B cell (primary cell): ENCODE measurements at regions not wholly inside any gene's neighbourhood (a gene's known extent, or its start where the extent isn't known, plus 50 kb on each side); places are given as distances from the start of the nearest gene placed in this dataset.

Experiments
- ATAC-seq: fragments of 200-7000 bp; cut with Tn5 transposase; one replicate; pipeline ENCODE4 v1.10.0; 2021; ENCODE audit warnings: low read depth, mild to moderate bottlenecking, moderate number of reproducible peaks, moderate library complexity
- CTCF ChIA-PET: fragments of 350-600 bp; sonication (Branson Sonifier 250); formaldehyde crosslinking; loops from one replicate; lab custom pipeline; 2021; ENCODE audit warnings: antibody characterized with exemption, inconsistent platforms; lab: Charles Lee
- POLR2A ChIA-PET: fragments of 350-600 bp; sonication (Branson Sonifier 250); formaldehyde crosslinking; loops from one replicate; lab custom pipeline; 2021; ENCODE audit warnings: antibody characterized with exemption; lab: Charles Lee
- DNase-seq: peaks from one replicate; pipeline ENCODE4 v3.0.0; 2013
- H2AFZ ChIP-seq: 2 replicates; pipeline ENCODE4 v1.6.1; 2012; ENCODE audit warnings: mild to moderate bottlenecking, low read depth, low read length; ENCODE audit not compliant: insufficient read depth, poor library complexity, severe bottlenecking
- H3K27ac ChIP-seq, 2 donors: 1 replicate in 1 of 2; 2 replicates in 1 of 2; pipeline ENCODE4 v1.5.1; 2012 to 2013; ENCODE audit warnings: low read length in 2 of 2, mild to moderate bottlenecking in 2 of 2, moderate library complexity in 1 of 2
- H3K27me3 ChIP-seq, 4 experiments: fragments of 200-600 bp in 1 of 4; sonication (generic) in 1 of 4; replicated peaks in 1 of 4; 1 replicate in 2 of 4; 2 replicates in 2 of 4; pipeline versions ENCODE4 v1.6.1 to v1.7.0; 2013 to 2016; ENCODE audit warnings: low read length in 3 of 4, mild to moderate bottlenecking in 2 of 4, mixed read lengths in 1 of 4, moderate library complexity in 1 of 4; ENCODE audit not compliant: insufficient read depth in 4 of 4, control insufficient read depth in 3 of 4; ENCODE audit errors: control extremely low read depth in 1 of 4
- H3K36me3 ChIP-seq, 2 experiments: replicated peaks in 1 of 2; 1 replicate in 1 of 2; 2 replicates in 1 of 2; pipeline versions ENCODE4 v1.6.1 to v1.7.1; 2013; ENCODE audit warnings: low read length in 1 of 2; ENCODE audit not compliant: insufficient read depth in 2 of 2, control insufficient read depth in 1 of 2; ENCODE audit errors: control extremely low read depth in 1 of 2, extremely low read depth in 1 of 2
- H3K4me1 ChIP-seq, 2 donors: fragments of 200-600 bp in 1 of 2; sonication (generic) in 1 of 2; 1 replicate in 1 of 2; 2 replicates in 1 of 2; pipeline versions ENCODE4 v1.5.1 to v1.6.1; 2013 to 2017; ENCODE audit warnings: low read length in 2 of 2; ENCODE audit not compliant: control insufficient read depth in 2 of 2, insufficient read depth in 2 of 2
- H3K4me2 ChIP-seq: replicated peaks from 2 replicates; pipeline ENCODE3; 2012; ENCODE audit warnings: mild to moderate bottlenecking, low read depth, low read length; ENCODE audit not compliant: poor library complexity, severe bottlenecking
- H3K4me3 ChIP-seq, 5 experiments: fragments of 200-600 bp in 1 of 5; sonication (generic) in 1 of 5; 1 replicate in 3 of 5; 2 replicates in 2 of 5; pipeline versions ENCODE4 v1.5.1 to v1.7.0; 2011 to 2016; ENCODE audit warnings: low read length in 4 of 5, mild to moderate bottlenecking in 4 of 5, low read depth in 2 of 5, control low read depth in 1 of 5, moderate library complexity in 1 of 5; ENCODE audit not compliant: insufficient read depth in 1 of 5; ENCODE audit errors: control extremely low read depth in 1 of 5, extremely low read depth in 1 of 5
- H3K79me2 ChIP-seq: fragments of 200-600 bp; sonication (generic); one replicate; pipeline ENCODE4 v1.6.0; 2016; ENCODE audit warnings: low read length; ENCODE audit not compliant: control insufficient read depth, insufficient read depth
- H3K9ac ChIP-seq: fragments of 200-600 bp; sonication (generic); 2 replicates; pipeline ENCODE4 v1.6.1; 2017; ENCODE audit warnings: mild to moderate bottlenecking, low read length, moderate library complexity
- H3K9me3 ChIP-seq, 3 donors: one replicate each; pipeline versions ENCODE4 v1.6.1 to v1.7.1; 2013; ENCODE audit warnings: low read length in 2 of 3; ENCODE audit not compliant: control insufficient read depth in 2 of 3, insufficient read depth in 1 of 3; ENCODE audit errors: control extremely low read depth in 1 of 3
- H4K20me1 ChIP-seq: 2 replicates; pipeline ENCODE4 v1.6.0; 2012; ENCODE audit warnings: mild to moderate bottlenecking, low read length; ENCODE audit not compliant: insufficient read depth, control insufficient read depth, poor library complexity, severe bottlenecking
- H3K27ac Mint-ChIP-seq: one replicate; pipeline ENCODE4 v1.8.0; 2021; ENCODE audit warnings: mixed read lengths
- H3K27me3 Mint-ChIP-seq: one replicate; pipeline ENCODE4 v1.8.0; 2021; ENCODE audit warnings: mixed read lengths
- H3K4me1 Mint-ChIP-seq: one replicate; pipeline ENCODE4 v1.8.0; 2021; ENCODE audit warnings: mixed read lengths
- H3K4me3 Mint-ChIP-seq: one replicate; pipeline ENCODE4 v1.8.0; 2021; ENCODE audit warnings: mixed read lengths
- H3K9me3 Mint-ChIP-seq: one replicate; pipeline ENCODE4 v1.8.0; 2022; ENCODE audit warnings: mixed read lengths; ENCODE audit not compliant: insufficient read depth
- CTCF ChIP-seq: fragments of 200-600 bp; IDR thresholded peaks from one replicate; pipeline ENCODE4 v1.8.0; 2022; ENCODE audit warnings: antibody characterized with exemption, mild to moderate bottlenecking
- EZH2 ChIP-seq: IDR thresholded peaks from 2 replicates; pipeline ENCODE4 v1.6.1; 2012; ENCODE audit warnings: borderline replicate concordance, low read depth, mild to moderate bottlenecking, moderate library complexity, low read length; ENCODE audit not compliant: insufficient read depth, poor library complexity, severe bottlenecking
- WGBS: methylation state at CpG from one replicate; pipeline ENCODE4 v1.1.5; 2013; ENCODE audit warnings: missing lambda C conversion rate; ENCODE audit not compliant: insufficient coverage; 5-methylcytosine and 5-hydroxymethylcytosine counted together
- intact Hi-C: fragments of 100-400 bp; cut with micrococcal nuclease; formaldehyde crosslinking; loops from one replicate; pipeline ENCODE4 v1.10.0; 2022

GRCh38 chr9:103919605-103920209 is 174.4 kb upstream of the SMC2 start:
- Histone ChIP-seq H2AFZ (no peak overlapping the region), H3K27ac (no peak overlapping the region), H4K20me1 (no peaks in the 10 kb centered on the region), H3K9me3 (peaks cover 0 to 3% (median 0%) of the 10 kb centered on the region in 3 donors), H3K27me3 (no peaks in the 10 kb centered on the region), H3K4me1 (no peaks in the 10 kb centered on the region), H3K4me3 (no peak overlapping the region), H3K4me2 (no peak overlapping the region), H3K79me2 (no peaks in the 10 kb centered on the region), H3K36me3 (no peaks in the 10 kb centered on the region), H3K9ac (no peak overlapping the region)
- TF ChIP-seq CTCF, result no peak
- Mint-ChIP-seq H3K4me3 (no peak overlapping the region), H3K9me3 (no peaks in the 10 kb centered on the region), H3K27me3 (no peaks in the 10 kb centered on the region), H3K4me1 (no peaks in the 10 kb centered on the region), H3K27ac (no peak overlapping the region)
- intact Hi-C loops, result no loop called here
- POLR2A ChIA-PET, result no interaction called here
- CTCF ChIA-PET, result no interaction called here
- ATAC-seq, result no peak
- WGBS, result 80% methylated on average over 5 of the region's 5 CpGs
- DNase-seq, result no peak

GRCh38 chr9:103928442-103928841 is 165.7 kb upstream of the SMC2 start:
- H3K9me3 Mint-ChIP-seq, result no peaks in the 10 kb centered on the region
- no peaks in the 10 kb centered on the region for H3K27me3 ChIP-seq
- H2AFZ ChIP-seq, result no peak overlapping the region
- no peak overlapping the region for H3K27ac Mint-ChIP-seq
- no peaks in the 10 kb centered on the region for H3K4me1 Mint-ChIP-seq
- H3K4me3 Mint-ChIP-seq, result no peak overlapping the region
- ChIA-PET POLR2A (no interaction called here), CTCF (no interaction called here)
- intact Hi-C loops, result no loop called here
- H3K4me1 ChIP-seq, result no peaks in the 10 kb centered on the region
- no CpG with 5 or more reads among the region's 3 CpGs for WGBS
- no peak overlapping the region for H3K9ac ChIP-seq
- TF ChIP-seq CTCF (no peak), EZH2 (no peak)
- H3K4me2 ChIP-seq, result no peak overlapping the region
- no peaks in the 10 kb centered on the region for H3K9me3 ChIP-seq
- no peak for DNase-seq
- H3K36me3 ChIP-seq, result no peaks in the 10 kb centered on the region
- no peaks in the 10 kb centered on the region for H3K79me2 ChIP-seq
- H4K20me1 ChIP-seq, result no peaks in the 10 kb centered on the region
- H3K27me3 Mint-ChIP-seq, result no peaks in the 10 kb centered on the region
- no peak for ATAC-seq
- no peak overlapping the region for H3K27ac ChIP-seq
- no peak overlapping the region for H3K4me3 ChIP-seq
